ENCODE measurements at regions not wholly inside any gene's neighbourhood (a gene's known extent, or its start where the extent isn't known, plus 50 kb on each side); places are given as distances from the start of the nearest gene placed in this dataset.

DNA sequence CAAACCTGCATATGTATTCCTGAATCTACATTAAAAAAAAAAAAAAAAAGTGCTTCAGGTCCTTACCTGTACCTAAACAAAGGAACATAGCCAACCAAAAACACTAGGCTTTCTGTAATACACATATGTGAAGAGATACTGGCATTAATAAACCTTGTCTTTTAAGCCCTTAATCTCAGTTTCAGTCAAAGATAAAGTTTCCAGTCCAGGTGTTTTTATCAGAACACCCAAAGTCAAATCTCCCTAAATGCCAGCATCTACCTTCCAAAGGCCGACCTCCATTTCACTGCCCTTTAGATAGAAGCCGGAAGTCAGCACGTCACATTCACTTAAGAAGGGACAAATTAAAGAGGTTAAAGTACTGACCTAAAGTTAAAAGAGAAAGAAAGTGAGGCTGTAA, 79.8 kb upstream of the NEBL start:
- TF ChIP-seq POLR2AphosphoS5 (IDR thresholded peaks at IDR 0.05) (no peak), POLR2A (IDR thresholded peaks at IDR 0.05) (no peak)
- TF ChIP-seq, protein P1, sequence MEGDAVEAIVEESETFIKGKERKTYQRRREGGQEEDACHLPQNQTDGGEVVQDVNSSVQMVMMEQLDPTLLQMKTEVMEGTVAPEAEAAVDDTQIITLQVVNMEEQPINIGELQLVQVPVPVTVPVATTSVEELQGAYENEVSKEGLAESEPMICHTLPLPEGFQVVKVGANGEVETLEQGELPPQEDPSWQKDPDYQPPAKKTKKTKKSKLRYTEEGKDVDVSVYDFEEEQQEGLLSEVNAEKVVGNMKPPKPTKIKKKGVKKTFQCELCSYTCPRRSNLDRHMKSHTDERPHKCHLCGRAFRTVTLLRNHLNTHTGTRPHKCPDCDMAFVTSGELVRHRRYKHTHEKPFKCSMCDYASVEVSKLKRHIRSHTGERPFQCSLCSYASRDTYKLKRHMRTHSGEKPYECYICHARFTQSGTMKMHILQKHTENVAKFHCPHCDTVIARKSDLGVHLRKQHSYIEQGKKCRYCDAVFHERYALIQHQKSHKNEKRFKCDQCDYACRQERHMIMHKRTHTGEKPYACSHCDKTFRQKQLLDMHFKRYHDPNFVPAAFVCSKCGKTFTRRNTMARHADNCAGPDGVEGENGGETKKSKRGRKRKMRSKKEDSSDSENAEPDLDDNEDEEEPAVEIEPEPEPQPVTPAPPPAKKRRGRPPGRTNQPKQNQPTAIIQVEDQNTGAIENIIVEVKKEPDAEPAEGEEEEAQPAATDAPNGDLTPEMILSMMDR (IDR thresholded peaks at IDR 0.05) = no peak
- no peaks in the 10 kb centered on the region for H3K4me1 ChIP-seq
- intact Hi-C loops (cut with DNase I; ENCODE audit: low total_unique reads) = no loop called here
- no peak for DNase-seq (ENCODE audit: low spot score in 2 of 2)
- no peaks in the 10 kb centered on the region for H3K36me3 ChIP-seq
- H3K27me3 ChIP-seq = no peaks in the 10 kb centered on the region
- H3K27ac ChIP-seq = no peak overlapping the region
- H3K9me3 ChIP-seq = no peaks in the 10 kb centered on the region
- H3K4me3 ChIP-seq = no peak overlapping the region

DNA sequence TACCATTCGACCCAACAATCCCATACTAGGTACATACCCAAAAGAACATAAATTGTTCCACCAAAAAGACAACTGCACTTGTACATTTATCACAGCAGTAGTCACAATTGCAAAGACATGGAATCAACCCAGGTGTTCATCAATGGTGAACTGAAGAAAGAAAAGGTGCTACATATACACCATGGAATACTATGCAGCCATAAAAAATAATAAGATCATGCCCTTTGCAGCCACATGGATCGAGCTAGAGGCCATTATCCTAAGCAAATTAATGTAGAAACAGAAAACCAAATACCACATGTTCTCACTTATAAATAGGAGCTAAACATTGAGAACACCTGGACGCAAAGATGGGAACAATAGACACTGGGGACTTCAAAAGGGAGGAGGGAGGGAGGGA, 79.3 kb upstream of the NEBL start:
- Histone ChIP-seq H3K9me3 (no peaks in the 10 kb centered on the region), H3K36me3 (no peaks in the 10 kb centered on the region), H3K27ac (no peak overlapping the region), H3K27me3 (no peaks in the 10 kb centered on the region), H3K4me1 (no peaks in the 10 kb centered on the region), H3K4me3 (no peak overlapping the region)
- DNase-seq (ENCODE audit: low spot score in 2 of 2) = no peak
- no peak for TF ChIP-seq POLR2A (IDR thresholded peaks at IDR 0.05)
- no peak for TF ChIP-seq POLR2AphosphoS5 (IDR thresholded peaks at IDR 0.05)
- TF ChIP-seq, protein P1 (IDR thresholded peaks at IDR 0.05) = no peak
- intact Hi-C loops (cut with DNase I; ENCODE audit: low total_unique reads) = no loop called here

DNA sequence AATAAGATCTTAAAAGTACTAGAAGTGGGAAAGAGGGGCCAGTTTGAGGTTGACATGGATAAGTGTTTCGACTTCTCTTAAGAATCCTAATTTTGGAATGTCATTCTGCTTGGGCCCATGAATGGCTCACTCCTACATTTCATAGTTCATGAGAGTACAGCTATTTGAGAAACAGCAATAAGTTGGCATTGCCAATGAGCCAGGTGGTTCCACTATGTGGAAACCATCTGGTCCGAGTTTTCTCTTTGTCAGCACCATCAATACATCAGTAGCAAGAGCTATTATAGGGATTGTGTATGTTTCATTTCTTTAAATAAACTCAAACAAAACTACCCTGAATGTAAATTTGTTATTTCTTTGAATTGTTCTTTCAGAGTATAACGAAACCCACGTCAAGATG, 78.1 kb upstream of the NEBL start:
- Histone ChIP-seq H3K27me3 (no peaks in the 10 kb centered on the region), H3K27ac (no peak overlapping the region), H3K4me1 (no peaks in the 10 kb centered on the region), H3K36me3 (no peaks in the 10 kb centered on the region), H3K9me3 (no peaks in the 10 kb centered on the region), H3K4me3 (no peak overlapping the region)
- TF ChIP-seq POLR2AphosphoS5 (IDR thresholded peaks at IDR 0.05) (no peak), POLR2A (IDR thresholded peaks at IDR 0.05) (no peak)
- TF ChIP-seq, protein P1 (IDR thresholded peaks at IDR 0.05) = no peak
- DNase-seq (ENCODE audit: low spot score in 2 of 2) = no peak
- intact Hi-C loops (cut with DNase I; ENCODE audit: low total_unique reads) = no loop called here

DNA sequence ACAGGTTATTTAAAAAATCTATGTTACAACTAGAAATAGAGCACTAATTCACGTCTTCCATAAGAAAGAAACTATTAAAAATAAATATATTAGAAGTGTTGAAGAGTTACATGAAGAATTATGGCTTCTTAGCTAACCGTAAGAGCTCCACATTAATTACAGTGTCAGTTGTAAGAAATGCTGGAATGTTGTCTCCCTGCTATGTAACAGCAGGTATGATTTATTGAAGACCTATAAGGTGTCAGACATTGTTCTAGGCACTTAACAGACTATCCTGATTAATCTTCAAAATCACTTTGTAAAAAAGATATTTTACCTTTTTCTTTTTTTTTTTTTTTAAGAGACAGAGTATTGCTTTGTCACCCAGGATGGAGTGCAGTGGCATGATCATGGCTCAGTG, 75.8 kb upstream of the NEBL start:
- intact Hi-C loops (cut with DNase I; ENCODE audit: low total_unique reads) = no loop called here
- no peaks in the 10 kb centered on the region for H3K4me1 ChIP-seq
- no peak overlapping the region for H3K27ac ChIP-seq
- no peaks in the 10 kb centered on the region for H3K36me3 ChIP-seq
- no peak for TF ChIP-seq POLR2AphosphoS5 (IDR thresholded peaks at IDR 0.05)
- TF ChIP-seq POLR2A (IDR thresholded peaks at IDR 0.05) = no peak
- TF ChIP-seq, protein P1 (IDR thresholded peaks at IDR 0.05) = no peak
- H3K4me3 ChIP-seq = no peak overlapping the region
- H3K27me3 ChIP-seq = no peaks in the 10 kb centered on the region
- no peaks in the 10 kb centered on the region for H3K9me3 ChIP-seq
- DNase-seq (ENCODE audit: low spot score in 2 of 2) = no peak

DNA sequence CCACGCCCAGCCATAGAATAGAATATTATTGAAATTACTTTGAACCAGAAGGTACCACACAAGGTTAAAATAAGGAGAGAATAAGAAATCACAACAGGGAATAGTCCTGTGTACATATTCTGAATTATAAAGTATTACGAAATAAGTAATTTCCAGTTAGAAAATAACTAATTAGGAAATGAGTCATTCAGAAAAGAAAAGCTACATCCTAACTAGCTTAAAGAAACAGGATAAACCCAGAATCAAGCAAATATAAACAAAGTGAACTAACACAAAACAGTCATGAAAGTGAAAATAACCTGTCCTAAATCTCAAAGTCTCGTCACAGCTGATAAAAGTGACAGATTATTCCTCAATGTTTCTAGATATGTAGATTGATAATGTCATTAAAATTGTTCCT, 74.8 kb upstream of the NEBL start:
- no peaks in the 10 kb centered on the region for H3K36me3 ChIP-seq
- intact Hi-C loops (cut with DNase I; ENCODE audit: low total_unique reads) = no loop called here
- no peaks in the 10 kb centered on the region for H3K9me3 ChIP-seq
- no peak overlapping the region for H3K27ac ChIP-seq
- no peaks in the 10 kb centered on the region for H3K4me1 ChIP-seq
- no peaks in the 10 kb centered on the region for H3K27me3 ChIP-seq
- DNase-seq (ENCODE audit: low spot score in 2 of 2) = no peak
- TF ChIP-seq POLR2A (IDR thresholded peaks at IDR 0.05) (no peak), POLR2AphosphoS5 (IDR thresholded peaks at IDR 0.05) (no peak)
- TF ChIP-seq, protein P1 (IDR thresholded peaks at IDR 0.05) = no peak
- H3K4me3 ChIP-seq = no peak overlapping the region

Data from breast epithelium (tissue), 4 donors.